ENCODE measurements at regions not wholly inside any gene's neighbourhood (a gene's known extent, or its start where the extent isn't known, plus 50 kb on each side); places are given as distances from the start of the nearest gene placed in this dataset.
"Not testable (repeated sequence)": the region's sequence is repeated elsewhere in the genome, so short reads cannot be mapped to it uniquely, and the experiment has no call there.

GRCh38 chr2:4047961-4048891 is 344.9 kb downstream of the DCDC2C start:
- no peak for DNase-seq (ENCODE audit: low read depth in 2 of 2)

DNA sequence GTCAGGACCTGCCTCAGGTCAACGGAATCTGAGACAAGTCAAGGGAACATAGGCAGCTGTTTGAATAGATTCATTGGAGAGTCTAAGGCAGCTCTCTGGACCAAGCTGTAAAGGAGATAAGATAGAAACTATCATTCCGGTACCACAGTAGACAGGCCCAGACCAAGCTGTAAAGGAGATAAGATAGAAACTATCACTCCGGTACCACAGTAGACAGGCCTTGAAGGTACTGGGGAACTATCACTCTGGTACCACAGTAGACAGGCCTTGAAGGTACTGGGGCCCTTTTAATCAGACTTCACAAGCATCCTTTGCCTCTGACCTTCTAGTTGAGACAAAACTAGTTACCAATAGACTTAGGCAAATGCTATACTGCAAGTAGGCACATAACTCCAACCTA is 346.1 kb downstream of the DCDC2C start:
- no peak for DNase-seq (ENCODE audit: low read depth in 2 of 2)

DNA sequence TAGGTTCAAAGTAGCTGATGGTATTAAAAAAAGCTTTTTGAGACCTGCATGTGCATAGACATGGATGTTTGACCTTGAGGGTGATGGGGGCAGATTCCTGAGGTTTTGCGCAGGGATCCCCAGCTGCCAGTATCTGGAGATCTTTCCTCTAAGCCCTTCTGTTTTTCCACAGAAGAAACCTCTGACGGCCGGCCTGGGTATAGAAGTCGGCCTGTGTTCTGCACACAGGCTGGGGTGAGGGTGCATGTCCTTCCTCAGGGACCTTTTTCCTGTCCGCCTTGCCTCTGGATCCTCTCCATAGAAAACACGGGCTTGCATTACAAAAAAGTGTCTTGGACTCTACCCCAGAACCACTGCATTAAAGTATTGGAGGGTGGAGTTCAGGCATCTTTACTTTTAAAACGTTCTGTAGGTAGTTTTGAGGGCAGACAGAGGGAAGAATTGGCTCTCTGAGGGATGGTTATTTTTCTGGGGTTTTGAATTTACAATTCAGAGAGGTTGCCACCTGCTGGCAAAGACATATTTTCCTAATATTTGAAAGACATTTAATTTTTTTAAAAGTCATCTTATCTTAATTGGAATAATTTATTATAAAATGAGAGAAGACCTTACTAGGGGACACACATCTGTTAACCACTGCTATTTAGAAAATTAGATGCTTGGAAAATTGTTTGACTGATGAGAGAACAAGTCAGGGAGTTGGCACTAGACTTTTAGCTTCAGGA is 350.6 kb downstream of the DCDC2C start:
- no peak for DNase-seq (ENCODE audit: low read depth in 2 of 2)

GRCh38 chr2:4066217-4066616 is 362.8 kb downstream of the DCDC2C start:
- no peak for DNase-seq (ENCODE audit: low read depth in 2 of 2)

- no peak for DNase-seq (ENCODE audit: low read depth in 2 of 2)
These were observed 369.7 kb downstream of the DCDC2C start for GRCh38 chr2:4073026-4073569.

GRCh38 chr2:4077017-4077416 is 373.6 kb downstream of the DCDC2C start:
- no peak for DNase-seq (ENCODE audit: low read depth in 2 of 2)

GRCh38 chr2:4085186-4085585 is 381.8 kb downstream of the DCDC2C start:
- no peak for DNase-seq (ENCODE audit: low read depth in 2 of 2)

DNA sequence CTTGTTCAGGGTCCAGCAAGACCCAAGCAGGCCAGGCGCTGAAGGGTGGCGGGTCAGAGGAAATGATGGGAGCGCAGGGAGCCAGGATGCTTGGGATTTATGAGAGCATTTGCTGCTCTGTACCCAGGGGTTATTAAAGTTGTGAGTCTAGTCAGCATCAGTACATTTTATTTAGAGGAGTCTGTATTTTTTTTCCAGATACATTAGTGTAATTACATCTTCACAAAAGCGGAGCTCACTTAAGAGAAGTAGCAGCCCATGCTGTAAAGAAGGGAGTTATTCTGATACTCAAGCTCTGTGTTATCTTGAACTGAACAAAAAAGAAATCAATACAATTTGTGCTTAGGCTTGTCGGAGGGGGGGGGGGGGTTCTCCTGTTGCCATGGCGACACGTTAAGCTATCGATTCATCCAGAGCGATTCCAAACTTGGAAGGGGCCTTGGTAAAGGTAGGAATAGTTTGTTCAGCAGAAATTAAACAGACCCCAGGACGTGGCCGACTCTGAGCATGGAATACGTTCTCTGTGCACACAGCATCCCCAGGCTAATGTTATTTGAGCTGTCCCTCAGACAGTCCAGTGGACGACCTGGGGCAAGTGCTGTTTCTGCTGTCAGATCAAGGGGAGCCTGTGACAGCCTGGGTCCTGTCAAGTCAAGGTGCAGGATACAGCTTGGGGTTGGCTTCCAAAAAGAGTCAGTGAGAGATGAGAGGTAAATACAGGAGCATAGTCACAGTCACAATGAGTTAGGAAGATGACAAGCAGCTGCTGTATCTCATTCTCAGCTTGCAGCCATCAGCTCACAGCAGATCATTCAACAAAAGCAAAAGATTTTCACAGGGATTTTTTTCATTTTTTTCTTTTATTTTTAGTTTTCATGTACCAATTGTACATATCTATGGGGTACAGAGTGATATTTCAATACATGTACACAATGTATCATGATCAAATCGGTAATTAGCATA is 387.6 kb downstream of the DCDC2C start:
- DNase-seq (ENCODE audit: low read depth in 2 of 2), result no peak

DNA sequence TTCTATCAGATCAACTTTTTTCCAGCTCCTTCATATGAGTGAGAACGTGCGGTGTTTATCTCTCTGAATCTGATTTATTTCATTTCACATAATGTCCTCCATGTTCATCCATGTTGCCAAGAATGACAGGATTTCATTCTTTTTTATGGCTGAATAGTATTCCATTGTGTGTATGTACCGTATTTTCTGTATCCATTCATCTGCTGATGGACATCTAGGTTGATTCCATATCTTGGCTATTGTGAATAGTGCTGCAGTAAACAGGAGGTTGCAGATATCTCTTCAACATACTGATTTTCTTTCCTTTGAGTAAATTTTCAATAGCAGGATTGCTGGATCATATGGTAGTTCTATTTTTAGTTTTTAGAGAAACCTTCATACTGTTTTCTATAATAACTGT is 388.5 kb downstream of the DCDC2C start:
- no peak for DNase-seq (ENCODE audit: low read depth in 2 of 2)

DNA sequence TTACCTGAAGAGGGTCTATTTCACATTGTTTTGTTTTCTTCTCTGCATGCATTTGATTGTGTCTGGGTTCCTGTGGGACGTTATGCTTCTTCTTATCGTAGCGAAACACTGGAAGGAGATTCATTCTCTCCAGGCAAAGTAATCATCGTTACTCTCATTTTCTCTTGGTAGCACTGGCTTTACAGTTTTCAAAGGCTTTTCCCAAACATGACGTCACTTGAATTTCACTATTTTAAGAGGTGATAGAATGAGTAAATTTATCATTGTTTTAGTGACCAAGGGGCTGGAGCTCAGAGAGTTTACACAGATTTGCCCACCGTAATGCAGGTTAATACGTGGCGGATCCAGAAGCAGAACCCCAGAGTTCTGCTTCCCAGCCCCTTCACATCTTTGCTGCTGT is 391.4 kb downstream of the DCDC2C start:
- DNase-seq (ENCODE audit: low read depth in 2 of 2), result no peak

GRCh38 chr2:4096978-4097766 is 393.8 kb downstream of the DCDC2C start:
- no peak for DNase-seq (ENCODE audit: low read depth in 2 of 2)

- DNase-seq (ENCODE audit: low read depth in 2 of 2), result no peak
These were observed 394.8 kb downstream of the DCDC2C start for GRCh38 chr2:4098137-4098536.

GRCh38 chr2:4101936-4102335 is 398.6 kb downstream of the DCDC2C start:
- DNase-seq (ENCODE audit: low read depth in 2 of 2), result no peak

DNA sequence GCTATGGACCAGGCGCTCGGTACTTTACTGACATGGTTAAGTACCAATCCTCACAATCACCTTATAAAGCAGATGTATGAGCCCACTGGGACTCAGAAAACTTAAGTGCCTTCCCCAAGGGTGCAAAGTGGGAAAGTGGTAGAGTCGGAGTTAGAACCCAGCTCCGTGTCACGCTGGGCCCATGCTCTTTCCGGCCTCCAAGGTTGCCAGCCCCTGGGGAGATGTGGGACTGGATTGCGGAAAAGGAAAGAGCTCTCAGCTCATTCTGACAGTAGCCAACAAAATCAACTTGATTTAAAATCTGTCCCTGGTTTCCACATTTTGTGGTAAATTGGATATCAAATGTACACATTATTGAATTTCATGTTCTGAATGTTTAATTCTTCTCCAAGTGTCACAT is 403.8 kb downstream of the DCDC2C start:
- DNase-seq (ENCODE audit: low read depth in 2 of 2), result no peak

- no peak for DNase-seq (ENCODE audit: low read depth in 2 of 2)
These were observed 406.9 kb downstream of the DCDC2C start for GRCh38 chr2:4110273-4110672.

DNA sequence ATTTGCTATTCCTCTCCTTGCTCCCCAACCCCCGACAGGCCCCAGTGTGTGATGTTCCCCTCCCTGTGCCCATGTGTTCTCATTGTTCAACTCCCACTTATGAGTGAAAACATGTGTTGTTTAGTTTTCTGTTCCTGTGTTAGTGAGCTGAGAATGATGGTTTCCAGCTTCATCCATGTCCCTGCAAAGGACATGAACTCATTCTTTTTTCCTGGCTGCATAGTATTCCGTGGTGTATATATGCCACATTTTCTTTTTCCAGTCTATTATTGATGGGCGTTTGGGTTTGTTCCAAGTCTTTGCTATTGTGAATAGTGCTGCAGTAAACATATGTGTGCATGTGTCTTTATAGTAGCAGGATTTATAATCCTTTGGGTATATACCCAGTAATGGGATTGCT is 412.1 kb downstream of the DCDC2C start:
- DNase-seq (ENCODE audit: low read depth in 2 of 2), result not testable (repeated sequence)

DNA sequence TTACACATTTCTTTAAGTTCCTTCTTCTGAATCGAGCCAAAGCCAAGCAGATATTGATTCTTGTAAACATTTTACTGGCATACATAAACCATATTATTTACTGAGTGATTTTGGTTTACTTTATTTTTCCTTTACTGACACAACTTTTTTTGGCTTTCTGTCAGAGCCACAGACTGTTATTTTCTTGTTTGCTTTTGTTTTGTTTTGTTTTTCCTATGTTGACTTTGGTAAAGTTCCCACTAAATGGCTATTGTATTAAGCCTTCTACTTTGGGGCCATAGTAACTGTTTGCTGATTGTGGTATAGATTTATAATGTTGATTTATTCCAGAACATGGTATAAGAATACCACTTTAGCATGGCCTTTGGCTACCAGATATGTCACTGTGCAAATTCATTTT is 419.4 kb downstream of the DCDC2C start:
- DNase-seq (ENCODE audit: low read depth in 2 of 2), result no peak

DNA sequence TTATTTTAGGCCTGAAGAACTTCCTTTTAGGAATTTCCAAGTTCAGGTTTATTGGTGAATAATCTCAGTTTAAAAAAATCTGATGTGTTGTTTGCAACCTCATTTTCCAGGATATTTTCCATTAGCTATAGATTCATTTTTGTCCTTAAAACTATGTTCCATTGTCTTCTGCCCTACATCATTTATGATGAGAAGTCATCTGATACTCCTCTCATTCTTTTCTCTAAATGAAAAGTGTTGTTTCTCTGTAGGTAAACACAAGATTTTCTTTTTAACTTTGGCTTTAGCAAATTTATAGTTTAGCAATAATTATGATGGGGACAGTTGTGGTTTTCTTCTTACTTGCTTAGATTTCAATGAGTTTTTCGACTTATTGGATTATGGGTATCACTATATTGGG is 427.3 kb downstream of the DCDC2C start:
- DNase-seq (ENCODE audit: low read depth in 2 of 2), result no peak

GRCh38 chr2:4134551-4135550 is 431.5 kb downstream of the DCDC2C start:
- no peak for DNase-seq (ENCODE audit: low read depth in 2 of 2)

GRCh38 chr2:4135765-4136164 is 432.4 kb downstream of the DCDC2C start:
- DNase-seq (ENCODE audit: low read depth in 2 of 2), result no peak

All from stimulated activated CD4-positive, alpha-beta T cell treated with anti-CD3 and anti-CD28 coated beads, Interleukin-12 subunit alpha, Interleukin-12 subunit beta, amount 100 ng/mL, for 24 hours (primary cell).